ENCODE measurements at regions not wholly inside any gene's neighbourhood (a gene's known extent, or its start where the extent isn't known, plus 50 kb on each side); places are given as distances from the start of the nearest gene placed in this dataset.

DNA sequence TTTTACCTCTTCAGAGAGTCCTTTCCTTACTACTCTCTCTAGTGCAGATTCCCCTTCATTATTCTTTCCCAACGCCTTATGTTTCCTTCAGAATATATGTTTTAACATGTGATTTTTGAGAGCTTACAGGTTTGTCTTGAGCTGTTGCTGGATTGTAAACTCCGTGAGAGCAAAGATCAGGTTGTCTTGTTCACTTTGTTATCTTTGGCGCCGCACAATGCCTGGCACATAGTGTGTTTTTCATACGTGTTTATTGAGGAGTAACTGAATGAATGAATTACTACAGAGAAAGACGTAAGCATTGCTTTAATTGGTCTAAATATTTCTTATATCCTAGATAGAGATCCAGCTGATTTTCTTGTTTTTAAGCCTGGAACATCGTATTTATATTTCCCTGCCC lies 80.5 kb upstream of the SLC4A4 start:
- intact Hi-C loops (cut with micrococcal nuclease) (no loop called here), dilution Hi-C loops (cut with MboI; ENCODE audit: extremely low pct_ligation_motif_present, low sequenced_read_pairs) (no loop called here)
- POLR2A ChIA-PET, result no interaction called here
- H3K9ac ChIP-seq (replicated peaks; ENCODE audit: extremely low read depth, insufficient read depth, low read length), result no peak overlapping the region
- CTCF ChIA-PET, result no interaction called here
- no peak for DNase-seq (ENCODE audit: low read depth, low spot score)
- no peaks in the 10 kb centered on the region for H4K20me1 ChIP-seq (replicated peaks; ENCODE audit: control insufficient read depth, extremely low read depth, insufficient read depth, low read length)
- H3K4me3 ChIP-seq (replicated peaks in 1 of 3; ENCODE audit: insufficient read depth in 1 of 3, low read depth in 1 of 3, low read length in 3 of 3), result no peak overlapping the region
- TF ChIP-seq FOS (IDR thresholded peaks at IDR 0.05; ENCODE audit: borderline replicate concordance, insufficient read depth, low read length), result no peak
- no peak for TF ChIP-seq EZH2 (IDR thresholded peaks at IDR 0.05; ENCODE audit: borderline replicate concordance, low read depth, low read length, severe bottlenecking)
- TF ChIP-seq JUN (IDR thresholded peaks at IDR 0.05; ENCODE audit: borderline replicate concordance, insufficient read depth, insufficient read length, low read depth), result no peak
- TF ChIP-seq MAX (IDR thresholded peaks at IDR 0.05; ENCODE audit: insufficient read depth, insufficient read length), result no peak
- no peak for TF ChIP-seq CTCF (IDR thresholded peaks at IDR 0.05; ENCODE audit: extremely low read depth in 1 of 2, insufficient read depth in 1 of 2, low read depth in 1 of 2, low read length in 2 of 2)
- no peak for TF ChIP-seq MYC (IDR thresholded peaks at IDR 0.05; ENCODE audit: low read depth, low read length)
- no peak for TF ChIP-seq GATA2 (IDR thresholded peaks at IDR 0.05; ENCODE audit: insufficient read depth, insufficient read length, low read depth, low read length)
- H3K27ac ChIP-seq (ENCODE audit: insufficient read depth, low read depth, low read length), result no peak overlapping the region
- H3K4me1 ChIP-seq (ENCODE audit: control insufficient read depth, extremely low read depth, insufficient read depth, low read length), result no peaks in the 10 kb centered on the region
- H3K36me3 ChIP-seq (ENCODE audit: control insufficient read depth in 2 of 2, extremely low read depth in 1 of 2, insufficient read depth in 2 of 2, low read length in 2 of 2), result no peaks in the 10 kb centered on the region
- H3K9me1 ChIP-seq (replicated peaks; ENCODE audit: control insufficient read depth, extremely low read depth, insufficient read depth, low read length), result no peaks in the 10 kb centered on the region
- no peaks in the 10 kb centered on the region for H3K9me3 ChIP-seq (replicated peaks; ENCODE audit: control insufficient read depth, insufficient read depth, low read length)
- H3K79me2 ChIP-seq (ENCODE audit: control insufficient read depth, insufficient read depth, low read length), result no peaks in the 10 kb centered on the region
- H3K4me2 ChIP-seq (ENCODE audit: insufficient read depth, low read length), result no peak overlapping the region
- no peaks in the 10 kb centered on the region for H3K27me3 ChIP-seq (ENCODE audit: control insufficient read depth in 2 of 2, insufficient read depth in 2 of 2, low read length in 2 of 2)
- no TSS peak for BruUV-seq (replicated peaks)
- no peak overlapping the region for H2AFZ ChIP-seq (ENCODE audit: low read depth, low read length)
- no peak for FAIRE-seq

Measured in endothelial cell of umbilical vein (primary cell).